Dendritic cell treated with granulocyte-macrophage colony-stimulating factor and Interleukin-4, amounts not matched to agents 40 ng/mL and 50 ng/mL, for 4 days (primary cell): ENCODE measurements at regions not wholly inside any gene's neighbourhood (a gene's known extent, or its start where the extent isn't known, plus 50 kb on each side); places are given as distances from the start of the nearest gene placed in this dataset.
"Not testable (repeated sequence)": the region's sequence is repeated elsewhere in the genome, so short reads cannot be mapped to it uniquely, and the experiment has no call there.

ENCODE experiments used
- H3K27ac Mint-ChIP-seq: one replicate; pipeline ENCODE4 v1.8.0; 2022; ENCODE audit warnings: mild to moderate bottlenecking, mixed read lengths
- H3K27me3 Mint-ChIP-seq: one replicate; pipeline ENCODE4 v1.8.0; 2022; ENCODE audit warnings: mild to moderate bottlenecking, mixed read lengths
- H3K36me3 Mint-ChIP-seq: one replicate; pipeline ENCODE4 v1.8.0; 2022; ENCODE audit warnings: low read depth, mixed read lengths
- H3K4me1 Mint-ChIP-seq: one replicate; pipeline ENCODE4 v1.8.0; 2022; ENCODE audit warnings: low read depth, mixed read lengths
- H3K4me3 Mint-ChIP-seq: one replicate; pipeline ENCODE4 v1.8.0; 2022; ENCODE audit warnings: mild to moderate bottlenecking, moderate library complexity, mixed read lengths
- H3K9me3 Mint-ChIP-seq: one replicate; pipeline ENCODE4 v1.8.0; 2022; ENCODE audit warnings: mixed read lengths
- intact Hi-C: fragments of 100-400 bp; cut with micrococcal nuclease; formaldehyde crosslinking; loops from one replicate; pipeline ENCODE4 v1.15.0; 2022

- no peaks in the 10 kb centered on the region for H3K4me1 Mint-ChIP-seq
- no peak overlapping the region for H3K27ac Mint-ChIP-seq
- intact Hi-C loops, result loop anchor here (10.0 kb wide), 1 partner anchor 615 kb away; no protein-coding TSS in a partner anchor
- H3K4me3 Mint-ChIP-seq, result no peak overlapping the region
- H3K36me3 Mint-ChIP-seq, result no peaks in the 10 kb centered on the region
- H3K9me3 Mint-ChIP-seq, result no peaks in the 10 kb centered on the region
- H3K27me3 Mint-ChIP-seq, result peaks cover 9% of the 10 kb centered on the region
These were observed 448.5 kb downstream of the SOX9 start for GRCh38 chr17:72569148-72569946.

GRCh38 chr17:72571813-72572396 lies 451.1 kb downstream of the SOX9 start:
- peaks cover 15% of the 10 kb centered on the region for H3K27me3 Mint-ChIP-seq
- no peaks in the 10 kb centered on the region for H3K9me3 Mint-ChIP-seq
- no peak overlapping the region for H3K4me3 Mint-ChIP-seq
- no peaks in the 10 kb centered on the region for H3K36me3 Mint-ChIP-seq
- intact Hi-C loops, result no loop called here
- H3K27ac Mint-ChIP-seq, result no peak overlapping the region
- no peaks in the 10 kb centered on the region for H3K4me1 Mint-ChIP-seq

- Mint-ChIP-seq H3K4me1 (no peaks in the 10 kb centered on the region), H3K4me3 (no peak overlapping the region), H3K36me3 (no peaks in the 10 kb centered on the region), H3K9me3 (no peaks in the 10 kb centered on the region), H3K27ac (no peak overlapping the region), H3K27me3 (peaks cover 12% of the 10 kb centered on the region)
- intact Hi-C loops, result no loop called here
These were observed 452.0 kb downstream of the SOX9 start for GRCh38 chr17:72572604-72573491.

DNA sequence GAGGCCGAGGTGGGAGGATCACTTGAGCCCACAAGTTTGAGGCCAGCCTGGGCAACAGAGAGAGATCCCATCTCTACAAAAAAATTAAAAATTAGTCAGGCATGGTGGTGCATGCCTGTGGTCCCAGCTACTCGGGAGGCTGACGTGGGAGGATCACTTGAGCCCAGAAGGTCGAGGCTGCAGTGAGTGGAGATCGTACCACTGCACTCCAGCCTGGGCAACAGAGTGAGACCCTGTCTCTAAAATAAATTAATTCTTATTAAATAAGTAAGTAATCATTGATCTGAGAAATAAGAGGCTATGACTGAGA lies 452.6 kb downstream of the SOX9 start:
- H3K27ac Mint-ChIP-seq, H3K4me3 Mint-ChIP-seq, intact Hi-C loops, H3K4me1 Mint-ChIP-seq, H3K36me3 Mint-ChIP-seq, H3K9me3 Mint-ChIP-seq: not testable (repeated sequence)
- peaks cover 15% of the 10 kb centered on the region for H3K27me3 Mint-ChIP-seq

- Mint-ChIP-seq H3K36me3 (no peaks in the 10 kb centered on the region), H3K9me3 (no peaks in the 10 kb centered on the region), H3K4me1 (no peaks in the 10 kb centered on the region), H3K27me3 (peaks cover 15% of the 10 kb centered on the region), H3K27ac (no peak overlapping the region), H3K4me3 (no peak overlapping the region)
- intact Hi-C loops, result no loop called here
These were observed 454.1 kb downstream of the SOX9 start for GRCh38 chr17:72574675-72575510.

DNA sequence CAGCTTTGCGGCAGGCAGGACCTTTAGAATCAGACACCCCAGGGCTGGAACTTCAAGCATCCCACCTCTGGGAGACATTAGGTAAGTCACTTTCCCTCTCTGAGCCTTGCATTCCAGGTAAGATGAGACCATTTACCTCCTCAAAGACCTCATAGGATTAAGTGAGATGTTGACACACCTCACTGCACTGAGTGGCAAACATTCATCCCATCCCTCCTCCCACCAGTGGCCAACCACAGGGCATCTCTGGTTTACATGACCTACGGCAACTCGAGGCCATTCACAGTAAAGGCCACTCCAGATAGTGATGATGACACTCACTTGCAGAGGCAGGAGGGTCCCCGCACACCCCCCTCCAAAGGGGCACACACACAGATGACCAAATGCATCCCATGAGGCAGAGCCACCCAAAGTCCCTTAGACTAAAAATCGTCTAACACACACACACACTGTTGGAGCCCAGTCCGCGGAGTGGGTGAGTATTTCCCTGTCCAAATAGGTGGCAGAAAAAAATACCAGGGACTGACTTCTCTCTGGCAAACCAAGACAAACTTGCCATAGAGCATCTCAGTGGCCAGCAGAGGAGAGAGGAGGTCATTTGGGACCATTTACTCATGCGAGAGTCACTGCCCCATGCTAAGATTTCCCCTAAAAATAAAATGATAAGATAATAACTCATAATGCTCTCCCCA lies 454.9 kb downstream of the SOX9 start:
- H3K36me3 Mint-ChIP-seq, result no peaks in the 10 kb centered on the region
- H3K27me3 Mint-ChIP-seq, result peaks cover 15% of the 10 kb centered on the region
- no peaks in the 10 kb centered on the region for H3K4me1 Mint-ChIP-seq
- intact Hi-C loops, result no loop called here
- no peak overlapping the region for H3K27ac Mint-ChIP-seq
- H3K9me3 Mint-ChIP-seq, result no peaks in the 10 kb centered on the region
- no peak overlapping the region for H3K4me3 Mint-ChIP-seq

DNA sequence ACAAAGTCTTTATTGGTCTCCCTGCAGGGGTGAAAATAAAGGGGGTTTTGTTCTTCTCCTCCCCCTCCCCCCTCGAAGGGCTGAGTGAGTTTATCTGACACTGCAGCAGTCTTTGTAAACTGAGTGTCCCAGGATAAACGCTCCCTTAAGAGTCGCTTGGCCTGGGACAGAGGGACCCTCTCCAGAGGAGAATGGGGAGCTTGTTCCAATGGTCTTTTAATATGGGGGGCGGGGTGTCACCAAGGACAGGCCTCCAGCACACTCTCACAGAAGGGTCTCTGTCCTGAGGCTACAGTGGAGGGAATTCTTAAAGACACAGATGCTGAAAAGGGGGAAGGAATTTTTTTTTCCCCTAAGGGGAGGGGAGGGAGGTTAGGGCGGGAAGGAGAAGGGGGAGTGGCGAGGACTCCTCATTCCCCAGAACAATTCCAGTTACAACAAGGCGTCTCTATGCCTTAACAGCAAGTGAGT lies 455.5 kb downstream of the SOX9 start:
- Mint-ChIP-seq H3K4me3 (no peak overlapping the region), H3K36me3 (no peaks in the 10 kb centered on the region), H3K9me3 (no peaks in the 10 kb centered on the region), H3K27me3 (peaks cover 15% of the 10 kb centered on the region), H3K27ac (no peak overlapping the region), H3K4me1 (no peaks in the 10 kb centered on the region)
- intact Hi-C loops, result no loop called here

- Mint-ChIP-seq H3K4me3 (no peak overlapping the region), H3K9me3 (no peaks in the 10 kb centered on the region), H3K27me3 (peaks cover 13% of the 10 kb centered on the region), H3K36me3 (no peaks in the 10 kb centered on the region), H3K27ac (no peak overlapping the region), H3K4me1 (no peaks in the 10 kb centered on the region)
- intact Hi-C loops, result no loop called here
These were observed 458.1 kb downstream of the SOX9 start for GRCh38 chr17:72578817-72579470.

- no peak overlapping the region for H3K27ac Mint-ChIP-seq
- H3K4me3 Mint-ChIP-seq, result no peak overlapping the region
- H3K36me3 Mint-ChIP-seq, result no peaks in the 10 kb centered on the region
- no peaks in the 10 kb centered on the region for H3K9me3 Mint-ChIP-seq
- H3K4me1 Mint-ChIP-seq, result no peaks in the 10 kb centered on the region
- intact Hi-C loops, result no loop called here
- H3K27me3 Mint-ChIP-seq, result peaks cover 12% of the 10 kb centered on the region
These were observed 459.1 kb downstream of the SOX9 start for GRCh38 chr17:72579990-72580320.

DNA sequence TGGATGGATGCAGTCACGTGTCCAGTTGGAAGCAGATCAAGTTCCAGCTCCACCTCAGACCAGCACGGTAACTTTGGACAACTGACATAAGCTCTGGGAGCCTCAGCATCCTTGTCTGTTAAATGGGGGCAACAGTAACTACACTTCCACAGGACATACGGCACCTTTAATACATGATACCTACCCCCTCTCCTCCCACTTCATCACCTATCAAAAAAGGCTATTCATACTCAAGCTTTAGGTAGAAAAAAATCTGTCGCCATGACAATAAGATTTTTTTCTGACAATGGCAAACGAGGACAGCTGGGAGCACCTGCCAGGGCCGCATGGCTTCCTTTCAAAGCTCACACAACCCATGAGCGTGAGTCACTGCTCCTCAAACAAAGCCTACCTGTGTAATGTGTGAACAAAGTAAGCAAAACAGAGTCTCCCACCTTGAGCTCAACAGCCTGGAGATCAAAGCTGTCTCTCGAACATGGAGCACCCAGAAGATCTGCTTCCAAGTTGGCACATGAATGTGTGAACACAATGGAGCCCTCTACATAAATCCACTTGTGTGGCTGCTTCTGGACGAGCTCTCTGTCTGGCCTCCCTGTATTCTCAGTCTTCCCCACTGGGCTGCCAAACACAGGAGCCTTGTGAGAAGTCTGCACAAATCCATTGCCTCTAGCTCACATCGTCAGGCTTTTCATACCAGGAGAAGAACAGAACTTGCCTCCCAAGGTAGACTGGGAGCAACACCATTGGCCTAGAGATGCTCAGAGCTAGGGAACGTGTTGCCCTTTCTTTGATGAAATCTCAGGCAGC lies 459.7 kb downstream of the SOX9 start:
- H3K27me3 Mint-ChIP-seq, result peaks cover 11% of the 10 kb centered on the region
- no peak overlapping the region for H3K27ac Mint-ChIP-seq
- no peak overlapping the region for H3K4me3 Mint-ChIP-seq
- intact Hi-C loops, result no loop called here
- no peaks in the 10 kb centered on the region for H3K4me1 Mint-ChIP-seq
- H3K36me3 Mint-ChIP-seq, result no peaks in the 10 kb centered on the region
- no peaks in the 10 kb centered on the region for H3K9me3 Mint-ChIP-seq

DNA sequence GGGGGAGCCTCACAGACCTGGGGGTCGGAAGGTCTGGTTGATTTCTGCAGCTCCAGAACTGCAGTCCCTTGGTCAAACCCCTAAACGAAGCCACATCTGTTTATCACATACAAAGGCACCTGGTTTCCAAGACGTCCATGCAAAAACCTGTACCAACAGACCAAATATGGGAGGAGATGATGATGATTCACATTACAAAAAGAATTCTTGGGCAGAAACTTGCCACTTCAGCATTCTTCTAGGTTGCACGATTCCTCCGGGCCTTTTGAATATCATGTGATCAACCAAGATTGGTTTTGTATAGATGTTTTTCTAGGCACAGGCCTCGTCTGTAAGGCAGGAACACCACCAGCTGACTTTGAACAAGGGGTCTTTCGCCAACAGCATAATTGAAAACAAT lies 466.3 kb downstream of the SOX9 start:
- Mint-ChIP-seq H3K27ac (no peak overlapping the region), H3K4me1 (peaks cover 17% of the 10 kb centered on the region), H3K4me3 (no peak overlapping the region), H3K36me3 (no peaks in the 10 kb centered on the region), H3K27me3 (peaks cover 45% of the 10 kb centered on the region), H3K9me3 (no peaks in the 10 kb centered on the region)
- intact Hi-C loops, result no loop called here

GRCh38 chr17:72587773-72588511 lies 467.1 kb downstream of the SOX9 start:
- H3K27ac Mint-ChIP-seq, result no peak overlapping the region

More at GRCh38 chr17:72587773-72588511, 467.1 kb downstream of the SOX9 start:
- intact Hi-C loops, result no loop called here
- no peaks in the 10 kb centered on the region for H3K9me3 Mint-ChIP-seq
- no peak overlapping the region for H3K4me3 Mint-ChIP-seq
- H3K27me3 Mint-ChIP-seq, result peaks cover 49% of the 10 kb centered on the region
- no peaks in the 10 kb centered on the region for H3K36me3 Mint-ChIP-seq
- H3K4me1 Mint-ChIP-seq, result peaks cover 23% of the 10 kb centered on the region
